T-helper 2 cell (primary cell): ENCODE measurements at regions not wholly inside any gene's neighbourhood (a gene's known extent, or its start where the extent isn't known, plus 50 kb on each side); places are given as distances from the start of the nearest gene placed in this dataset.

Experiments used
- DNase-seq, 5 experiments: peaks; one replicate each; pipeline versions ENCODE4 v3.0.0 to v3.0.0-alpha.2; 2012 to 2022

GRCh38 chr15:35871282-35871681, 325.3 kb upstream of the DPH6 start:
- DNase-seq: no peak

GRCh38 chr15:35871812-35872211, 325.8 kb upstream of the DPH6 start:
- no peak for DNase-seq

GRCh38 chr15:35872577-35872976, 326.6 kb upstream of the DPH6 start:
- DNase-seq: no peak

- no peak for DNase-seq
These were observed 328.4 kb upstream of the DPH6 start for GRCh38 chr15:35874260-35874905.

- DNase-seq: no peak
These were observed 330.8 kb upstream of the DPH6 start for GRCh38 chr15:35876762-35877161.

- DNase-seq: no peak
These were observed 334.9 kb upstream of the DPH6 start for GRCh38 chr15:35880896-35881295.

GRCh38 chr15:35885870-35886269, 339.9 kb upstream of the DPH6 start:
- DNase-seq: no peak

GRCh38 chr15:35886765-35887164, 340.8 kb upstream of the DPH6 start:
- no peak for DNase-seq

- DNase-seq: no peak
These were observed 342.9 kb upstream of the DPH6 start for GRCh38 chr15:35888815-35889214.

- DNase-seq: no peak
These were observed 361.5 kb upstream of the DPH6 start for GRCh38 chr15:35907511-35907910.

- no peak for DNase-seq
These were observed 363.4 kb upstream of the DPH6 start for GRCh38 chr15:35909414-35909813.

GRCh38 chr15:35910227-35910626, 364.3 kb upstream of the DPH6 start:
- DNase-seq: no peak

- no peak for DNase-seq
These were observed 365.2 kb upstream of the DPH6 start for GRCh38 chr15:35911052-35911777.

- DNase-seq: no peak
These were observed 366.2 kb upstream of the DPH6 start for GRCh38 chr15:35912196-35912595.

- no peak for DNase-seq
These were observed 368.6 kb upstream of the DPH6 start for GRCh38 chr15:35914573-35914972.

- no peak for DNase-seq
These were observed 375.1 kb upstream of the DPH6 start for GRCh38 chr15:35921046-35921445.

- no peak for DNase-seq
These were observed 379.5 kb upstream of the DPH6 start for GRCh38 chr15:35925275-35926006.

GRCh38 chr15:35926007-35926380, 380.0 kb upstream of the DPH6 start:
- no peak for DNase-seq

GRCh38 chr15:35928847-35929246, 382.9 kb upstream of the DPH6 start:
- no peak for DNase-seq

GRCh38 chr15:35929740-35930444, 383.9 kb upstream of the DPH6 start:
- peak in 1 of 5 experiments; percentile 1 for DNase-seq

- no peak for DNase-seq
These were observed 385.9 kb upstream of the DPH6 start for GRCh38 chr15:35931799-35932341.

- no peak for DNase-seq
These were observed 386.6 kb upstream of the DPH6 start for GRCh38 chr15:35932531-35932930.

- no peak for DNase-seq
These were observed 387.6 kb upstream of the DPH6 start for GRCh38 chr15:35933531-35933930.
